H9 (cell line): ENCODE measurements at regions not wholly inside any gene's neighbourhood (a gene's known extent, or its start where the extent isn't known, plus 50 kb on each side); places are given as distances from the start of the nearest gene placed in this dataset.

Experiments used
- DNase-seq: peaks from one replicate; pipeline ENCODE4 v3.0.0-alpha.2; 2017
- H2AFZ ChIP-seq: one replicate; pipeline ENCODE4 v1.6.1; 2013; ENCODE audit warnings: mild to moderate bottlenecking, low read length, control low read depth, moderate library complexity
- H2AK5ac ChIP-seq: 2 replicates; pipeline ENCODE4 v1.6.1; 2013; ENCODE audit warnings: low read length, control low read depth, mixed read lengths; ENCODE audit not compliant: insufficient read length
- H2BK120ac ChIP-seq: one replicate; pipeline ENCODE4 v1.6.1; 2013; ENCODE audit warnings: low read depth, mild to moderate bottlenecking, low read length, control low read depth, inconsistent platforms; ENCODE audit not compliant: poor library complexity, severe bottlenecking
- H2BK12ac ChIP-seq: 2 replicates; pipeline ENCODE4 v1.6.1; 2013; ENCODE audit warnings: low read length, control low read depth, mixed read lengths, low read depth; ENCODE audit not compliant: insufficient read length
- H2BK15ac ChIP-seq: 2 replicates; pipeline ENCODE4 v1.6.1; 2013; ENCODE audit warnings: low read depth, low read length, control low read depth
- H2BK20ac ChIP-seq: one replicate; pipeline ENCODE4 v1.6.1; 2013; ENCODE audit warnings: low read depth, mild to moderate bottlenecking, low read length, control low read depth, inconsistent platforms; ENCODE audit not compliant: poor library complexity, severe bottlenecking
- H2BK5ac ChIP-seq: 2 replicates; pipeline ENCODE4 v1.6.1; 2013; ENCODE audit warnings: low read length, control low read depth, mixed read lengths; ENCODE audit not compliant: insufficient read length
- H3K14ac ChIP-seq: 2 replicates; pipeline ENCODE4 v1.6.1; 2013; ENCODE audit warnings: low read length, control low read depth; ENCODE audit not compliant: insufficient read depth
- H3K18ac ChIP-seq: 2 replicates; pipeline ENCODE4 v1.6.1; 2013; ENCODE audit warnings: low read depth, mild to moderate bottlenecking, mixed read lengths, low read length, control low read depth; ENCODE audit not compliant: insufficient read length
- H3K23ac ChIP-seq: 2 replicates; pipeline ENCODE4 v1.6.1; 2013; ENCODE audit warnings: low read length, control low read depth, mixed read lengths, low read depth; ENCODE audit not compliant: insufficient read length
- H3K23me2 ChIP-seq: 2 replicates; pipeline ENCODE4 v1.6.1; 2013; ENCODE audit warnings: low read depth, mild to moderate bottlenecking, mixed read lengths, low read length, control low read depth; ENCODE audit not compliant: insufficient read length, poor library complexity, severe bottlenecking
- H3K27ac ChIP-seq: 2 replicates; pipeline ENCODE4 v1.5.1; 2013; ENCODE audit warnings: low read length, control low read depth, mixed read lengths, low read depth; ENCODE audit not compliant: insufficient read length
- H3K27me3 ChIP-seq: 2 replicates; pipeline ENCODE4 v1.6.1; 2013; ENCODE audit warnings: low read length, control low read depth, inconsistent platforms; ENCODE audit not compliant: insufficient read depth
- H3K4ac ChIP-seq: 2 replicates; pipeline ENCODE4 v1.6.1; 2013; ENCODE audit warnings: low read depth, mild to moderate bottlenecking, control low read depth, inconsistent platforms, low read length, moderate library complexity
- H3K4me1 ChIP-seq: 2 replicates; pipeline ENCODE4 v1.6.1; 2013; ENCODE audit warnings: low read length, control low read depth, inconsistent platforms; ENCODE audit not compliant: insufficient read depth
- H3K4me2 ChIP-seq: 2 replicates; pipeline ENCODE4 v1.6.1; 2013; ENCODE audit warnings: low read length, control low read depth, mixed read lengths; ENCODE audit not compliant: insufficient read length, insufficient read depth
- H3K56ac ChIP-seq: 2 replicates; pipeline ENCODE4 v1.6.1; 2013; ENCODE audit warnings: low read depth, mild to moderate bottlenecking, mixed read lengths, low read length, control low read depth; ENCODE audit not compliant: insufficient read length
- H3K79me1 ChIP-seq: 2 replicates; pipeline ENCODE4 v1.6.1; 2013; ENCODE audit warnings: low read depth, mild to moderate bottlenecking, moderate library complexity, low read length, control low read depth, inconsistent platforms; ENCODE audit not compliant: insufficient read depth, poor library complexity, severe bottlenecking
- H3K79me2 ChIP-seq: 2 replicates; pipeline ENCODE4 v1.6.1; 2013; ENCODE audit warnings: low read length, control low read depth, inconsistent platforms; ENCODE audit not compliant: insufficient read depth
- H3K9ac ChIP-seq: 2 replicates; pipeline ENCODE4 v1.6.1; 2013; ENCODE audit warnings: low read length, control low read depth, mixed read lengths; ENCODE audit not compliant: insufficient read length; ENCODE audit errors: extremely low read depth
- H3K9me3 ChIP-seq: one replicate; pipeline ENCODE4 v1.6.1; 2013; ENCODE audit warnings: low read depth, low read length, inconsistent platforms; ENCODE audit not compliant: control insufficient read depth
- H3T11ph ChIP-seq: one replicate; pipeline ENCODE4 v1.6.1; 2013; ENCODE audit warnings: mild to moderate bottlenecking, low read length, control low read depth, inconsistent platforms
- H4K20me1 ChIP-seq: one replicate; pipeline ENCODE4 v1.6.1; 2013; ENCODE audit not compliant: control insufficient read depth, insufficient read length, insufficient read depth
- H4K5ac ChIP-seq: 2 replicates; pipeline ENCODE4 v1.6.1; 2013; ENCODE audit warnings: low read depth, mild to moderate bottlenecking, mixed read lengths, low read length, control low read depth; ENCODE audit not compliant: insufficient read length
- H4K8ac ChIP-seq: replicated peaks from 2 replicates; pipeline ENCODE4 v1.6.1; 2013; ENCODE audit warnings: low read length, control low read depth, mixed read lengths, low read depth; ENCODE audit not compliant: insufficient read length
- H4K91ac ChIP-seq: 2 replicates; pipeline ENCODE4 v1.6.1; 2013; ENCODE audit warnings: low read depth, mild to moderate bottlenecking, moderate library complexity, mixed read lengths, low read length, control low read depth; ENCODE audit not compliant: insufficient read length
- H3K27ac Mint-ChIP-seq, 3 experiments: 2 replicates in 2 of 3; 3 replicates in 1 of 3; pipeline ENCODE4 v1.8.0; 2020 to 2021; ENCODE audit warnings: mixed read lengths in 3 of 3, mild to moderate bottlenecking in 1 of 3, moderate library complexity in 1 of 3
- H3K27me3 Mint-ChIP-seq: 2 replicates; pipeline ENCODE4 v1.8.0; 2021; ENCODE audit warnings: low read depth, mild to moderate bottlenecking, moderate library complexity, mixed read lengths
- H3K36me3 Mint-ChIP-seq, 3 experiments: 2 replicates in 2 of 3; 3 replicates in 1 of 3; pipeline ENCODE4 v1.8.0; 2020 to 2021; ENCODE audit warnings: low read depth in 3 of 3, mixed read lengths in 3 of 3; ENCODE audit not compliant: insufficient read depth in 1 of 3
- H3K4me1 Mint-ChIP-seq, 2 experiments: 2 replicates each; pipeline ENCODE4 v1.8.0; 2020; ENCODE audit warnings: mixed read lengths in 2 of 2
- H3K4me3 Mint-ChIP-seq, 2 experiments: 2 replicates in 1 of 2; 3 replicates in 1 of 2; pipeline ENCODE4 v1.8.0; 2020 to 2021; ENCODE audit warnings: mild to moderate bottlenecking in 2 of 2, mixed read lengths in 2 of 2, moderate library complexity in 1 of 2
- H3K9me3 Mint-ChIP-seq, 2 experiments: 2 replicates in 1 of 2; 3 replicates in 1 of 2; pipeline ENCODE4 v1.8.0; 2020; ENCODE audit warnings: mild to moderate bottlenecking in 2 of 2, mixed read lengths in 2 of 2, moderate library complexity in 1 of 2
- CTCF ChIP-seq: fragments of 200-600 bp; sonication (generic); conservative IDR thresholded peaks from 3 replicates; pipeline ENCODE4 v1.8.0; 2021; ENCODE audit warnings: antibody characterized with exemption, mild to moderate bottlenecking
- WGBS: extraction: QIAGEN DNeasy Blood & Tissue Kit; methylation state at CpG from one replicate; pipeline ENCODE4 v1.1.7; 2013; ENCODE audit warnings: missing lambda C conversion rate, low lambda C conversion rate, mixed read lengths; ENCODE audit not compliant: insufficient read length; ENCODE audit errors: extremely low coverage; 5-methylcytosine and 5-hydroxymethylcytosine counted together

DNA sequence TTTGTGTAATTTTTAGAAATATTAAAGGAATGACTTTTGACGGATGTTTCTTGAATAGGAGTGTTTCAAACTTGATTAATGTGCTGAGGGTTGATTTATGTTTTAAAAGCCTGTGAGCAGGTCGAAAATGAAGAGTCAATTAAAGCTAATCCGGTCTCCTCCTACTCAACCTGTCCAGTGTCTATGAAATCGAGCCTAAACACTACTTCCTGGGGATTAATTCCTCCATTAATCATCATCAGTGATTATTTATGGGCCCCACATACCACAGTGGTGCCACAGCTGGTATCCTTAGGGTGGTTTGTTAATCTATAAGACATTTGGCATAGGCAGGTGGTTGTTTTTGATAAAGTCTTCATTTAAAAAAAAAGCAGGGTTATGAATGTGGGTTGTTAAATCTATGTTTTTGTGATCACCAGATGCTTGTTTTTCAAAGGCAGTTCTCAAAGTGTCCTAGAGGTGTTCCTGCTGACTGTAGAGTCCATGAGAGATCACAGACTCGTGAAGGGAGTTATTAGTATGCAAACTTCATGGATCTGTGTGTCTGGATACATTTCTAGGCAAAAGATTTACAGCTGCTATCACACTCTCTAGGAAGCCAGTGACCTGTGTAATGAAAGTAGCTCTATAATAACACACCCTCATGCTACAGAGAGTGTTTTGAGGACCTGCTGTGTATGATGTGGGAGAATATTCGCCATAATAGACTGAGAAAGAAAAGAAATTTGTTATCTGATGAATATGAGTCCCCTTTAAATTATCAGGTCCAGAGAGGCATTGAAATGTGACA is 308.6 kb downstream of the AKAIN1 start:
- Histone ChIP-seq H4K5ac (no peak overlapping the region), H3K18ac (no peak overlapping the region), H3K79me2 (no peaks in the 10 kb centered on the region), H4K20me1 (no peaks in the 10 kb centered on the region), H3K56ac (no peak overlapping the region), H3K4me1 (no peaks in the 10 kb centered on the region), H2BK15ac (no peak overlapping the region), H3K23ac (no peak overlapping the region), H3K27ac (no peak overlapping the region), H2BK5ac (no peak overlapping the region), H3K4me2 (no peak overlapping the region), H4K8ac (no peak overlapping the region), H2BK12ac (no peak overlapping the region), H3T11ph (no peak overlapping the region), H2BK20ac (no peak overlapping the region), H4K91ac (no peak overlapping the region), H3K9me3 (no peaks in the 10 kb centered on the region), H3K9ac (no peak overlapping the region), H3K27me3 (no peaks in the 10 kb centered on the region), H2BK120ac (no peak overlapping the region), H2AK5ac (no peak overlapping the region), H3K79me1 (no peaks in the 10 kb centered on the region), H2AFZ (no peak overlapping the region), H3K14ac (no peak overlapping the region), H3K23me2 (no peaks in the 10 kb centered on the region), H3K4ac (no peak overlapping the region)
- DNase-seq, result no peak
- no CpG with 5 or more reads among the region's 6 CpGs for WGBS
- Mint-ChIP-seq H3K27me3 (peaks cover 1% of the 10 kb centered on the region; the same call in 1 of the 2 replicates), H3K36me3 (peaks cover 8 to 23% (median 13%) of the 10 kb centered on the region in 3 experiments), H3K27ac (no peak overlapping the region), H3K4me3 (no peak overlapping the region), H3K4me1 (no peaks in the 10 kb centered on the region), H3K9me3 (peaks cover 19 to 23% of the 10 kb centered on the region in 2 experiments)
- no peak for TF ChIP-seq CTCF
